ENCODE measurements at regions not wholly inside any gene's neighbourhood (a gene's known extent, or its start where the extent isn't known, plus 50 kb on each side); places are given as distances from the start of the nearest gene placed in this dataset.

GRCh38 chr6:26197636-26197932 lies 110.4 kb downstream of the HFE start:
- TF ChIP-seq L3MBTL2 (conservative IDR thresholded peaks at IDR 0.05): no peak
- TF ChIP-seq, protein P1, sequence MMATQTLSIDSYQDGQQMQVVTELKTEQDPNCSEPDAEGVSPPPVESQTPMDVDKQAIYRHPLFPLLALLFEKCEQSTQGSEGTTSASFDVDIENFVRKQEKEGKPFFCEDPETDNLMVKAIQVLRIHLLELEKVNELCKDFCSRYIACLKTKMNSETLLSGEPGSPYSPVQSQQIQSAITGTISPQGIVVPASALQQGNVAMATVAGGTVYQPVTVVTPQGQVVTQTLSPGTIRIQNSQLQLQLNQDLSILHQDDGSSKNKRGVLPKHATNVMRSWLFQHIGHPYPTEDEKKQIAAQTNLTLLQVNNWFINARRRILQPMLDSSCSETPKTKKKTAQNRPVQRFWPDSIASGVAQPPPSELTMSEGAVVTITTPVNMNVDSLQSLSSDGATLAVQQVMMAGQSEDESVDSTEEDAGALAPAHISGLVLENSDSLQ (IDR thresholded peaks at IDR 0.05): no peak
- no peak for TF ChIP-seq TARDBP (IDR thresholded peaks at IDR 0.05)
- no peak for TF ChIP-seq FOXA1 (IDR thresholded peaks at IDR 0.05)
- no peak for TF ChIP-seq SUZ12 (IDR thresholded peaks at IDR 0.05)
- no peak for TF ChIP-seq FOXM1 (IDR thresholded peaks at IDR 0.05; ENCODE audit: borderline replicate concordance)
- no peak for TF ChIP-seq CTBP1 (IDR thresholded peaks at IDR 0.05; ENCODE audit: borderline replicate concordance)
- no peak for TF ChIP-seq SP1 (IDR thresholded peaks at IDR 0.05)
- TF ChIP-seq BHLHE40 (IDR thresholded peaks at IDR 0.05; ENCODE audit: borderline replicate concordance): no peak
- no peak for TF ChIP-seq ELF4 (IDR thresholded peaks at IDR 0.05)

Data from HEK293T (cell line).